Limb (tissue), 2 donors: ENCODE measurements at regions not wholly inside any gene's neighbourhood (a gene's known extent, or its start where the extent isn't known, plus 50 kb on each side); places are given as distances from the start of the nearest gene placed in this dataset.
"Not testable (repeated sequence)": the region's sequence is repeated elsewhere in the genome, so short reads cannot be mapped to it uniquely, and the experiment has no call there.

ENCODE experiments used
- DNase-seq, 2 donors: peaks; one replicate each; pipeline ENCODE4 v3.0.0-alpha.2; 2016; ENCODE audit errors: extremely low spot score in 2 of 2

DNA sequence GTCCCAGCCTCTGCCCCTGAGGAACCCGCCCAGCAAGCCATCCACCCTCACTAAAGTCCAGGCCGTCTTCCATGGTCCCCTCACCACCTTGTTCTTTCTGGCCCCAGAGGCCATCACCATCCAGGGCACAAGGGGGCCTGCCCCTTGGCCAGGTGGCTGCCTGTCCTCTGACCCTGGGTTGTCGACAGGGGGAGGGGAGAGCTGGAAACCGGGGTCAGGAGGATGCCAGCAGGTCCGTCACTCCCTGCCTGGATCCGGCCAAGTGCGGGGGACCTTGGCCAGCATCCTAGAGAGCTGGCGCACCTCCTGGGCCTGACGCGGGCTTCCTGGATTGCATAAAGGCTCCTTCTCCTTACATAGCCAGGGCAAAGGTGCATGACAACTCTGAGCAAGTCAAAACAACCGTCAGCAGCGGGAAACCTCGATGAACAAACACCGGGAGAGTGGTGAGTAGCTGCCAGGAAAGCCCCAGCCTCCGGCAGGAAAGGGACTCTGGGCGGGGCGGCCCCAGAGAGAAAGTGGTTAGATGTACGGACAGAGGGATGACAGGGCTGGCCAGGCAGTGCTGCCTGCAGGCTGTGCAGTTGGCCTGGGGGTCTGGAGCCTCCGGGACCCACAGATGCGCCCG, 4461.2 kb upstream of the TPTE start:
- not testable (repeated sequence) for DNase-seq

DNA sequence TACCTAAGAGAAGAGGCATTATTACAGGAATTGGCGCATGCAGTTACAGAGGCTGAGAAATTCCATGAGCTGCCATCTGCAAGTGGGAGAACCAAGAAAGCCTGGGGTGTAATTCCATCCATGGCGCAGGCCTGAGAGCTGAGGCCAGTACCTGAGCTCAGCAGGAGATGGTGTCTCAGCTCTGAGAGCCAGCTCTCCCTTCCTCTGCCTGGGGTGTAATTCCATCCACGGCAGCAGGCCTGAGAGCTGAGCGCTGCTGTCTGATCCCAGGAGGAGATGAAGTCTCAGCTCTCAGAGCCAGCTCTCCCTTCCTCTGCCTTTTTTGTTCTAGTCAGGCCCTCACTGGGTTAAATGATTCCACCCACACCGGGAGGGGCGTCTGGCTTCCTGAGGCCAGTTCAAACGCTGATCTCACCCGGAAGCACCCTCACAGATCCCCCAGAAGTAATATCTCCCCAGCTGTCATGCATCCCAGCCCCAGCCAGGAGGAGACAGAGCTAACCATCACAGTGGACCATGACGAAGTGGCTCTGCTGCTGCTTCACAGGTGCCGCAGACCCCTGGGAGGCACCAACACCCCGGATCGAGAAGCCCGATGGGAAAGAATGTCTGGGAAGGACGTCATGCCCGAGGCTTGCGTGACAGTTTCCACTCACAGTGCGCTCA, 4454.9 kb upstream of the TPTE start:
- DNase-seq, result not testable (repeated sequence)

DNA sequence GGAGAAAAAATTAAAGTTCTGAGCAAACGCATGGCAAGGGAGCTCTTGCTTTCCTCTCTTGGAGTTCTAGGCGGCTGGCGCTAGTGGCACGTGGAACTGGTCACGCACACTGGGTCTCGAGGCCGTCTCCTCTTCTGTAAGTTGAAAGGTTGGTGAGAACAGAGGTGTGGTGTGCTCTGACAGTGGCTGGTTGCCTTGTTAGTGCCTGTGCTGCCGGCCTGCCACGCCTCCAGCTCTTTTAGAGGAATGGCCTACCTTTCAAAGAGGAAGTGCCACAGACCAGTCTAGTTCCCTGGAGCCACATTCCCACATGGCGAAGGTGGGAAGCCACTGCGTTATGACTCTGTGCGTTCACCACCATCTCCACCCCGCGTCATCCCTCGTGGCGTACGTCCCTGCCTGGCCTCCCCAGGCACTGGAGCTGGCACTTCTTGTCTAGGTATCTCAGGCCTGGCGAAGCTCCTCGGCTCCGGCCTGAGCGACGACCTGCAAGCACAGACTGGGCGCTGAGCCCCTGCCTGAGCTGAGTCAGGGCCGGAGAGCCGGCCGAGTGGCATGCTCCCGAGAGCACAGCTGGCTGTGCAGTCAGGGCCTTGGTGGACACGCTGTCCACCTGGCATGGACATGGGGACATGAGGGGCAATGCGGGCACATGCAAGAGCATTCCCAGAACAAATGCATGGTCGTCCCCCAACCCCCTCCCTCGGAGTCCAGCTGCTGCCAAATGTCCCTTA, 4453.1 kb upstream of the TPTE start:
- not testable (repeated sequence) for DNase-seq

DNA sequence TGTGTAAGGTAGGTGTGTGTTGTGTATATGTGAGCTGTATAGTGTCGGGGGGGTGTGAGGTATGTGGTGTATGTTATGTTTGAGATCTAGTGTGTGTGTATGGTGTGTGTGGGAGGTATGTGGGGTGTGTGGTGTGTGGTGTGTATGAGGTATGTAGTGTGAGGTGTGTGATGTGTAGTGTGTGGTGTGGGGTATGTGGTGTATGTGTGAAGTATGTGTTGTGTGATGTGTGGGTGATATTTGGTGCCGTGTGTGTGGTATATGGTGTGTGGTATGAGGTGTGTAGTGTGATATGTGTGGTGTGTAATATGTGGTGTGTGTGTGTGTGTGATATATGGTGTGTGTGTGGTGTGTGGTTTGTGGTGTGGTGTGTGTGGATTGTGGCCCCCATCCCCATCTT, 4451.2 kb upstream of the TPTE start:
- not testable (repeated sequence) for DNase-seq

DNA sequence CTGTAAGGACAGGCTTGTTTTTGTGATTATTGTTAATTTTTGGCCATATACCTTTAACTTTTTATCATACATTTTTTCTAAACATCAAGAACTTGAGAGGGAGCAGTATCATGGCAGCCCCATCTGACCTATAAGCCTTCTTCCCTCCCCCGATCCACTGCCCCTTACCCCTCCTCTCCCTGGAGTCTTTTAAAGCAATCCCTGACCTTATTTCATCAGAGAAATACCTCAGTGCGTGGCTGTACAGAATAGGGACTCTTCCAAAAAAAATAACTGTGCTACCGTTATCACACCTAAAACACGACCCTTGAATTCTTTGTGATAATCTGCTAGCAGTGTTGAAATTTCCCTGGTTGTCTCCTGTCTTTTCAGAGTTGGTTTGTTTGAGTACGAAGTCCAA, 4448.7 kb upstream of the TPTE start:
- DNase-seq, result not testable (repeated sequence)

DNA sequence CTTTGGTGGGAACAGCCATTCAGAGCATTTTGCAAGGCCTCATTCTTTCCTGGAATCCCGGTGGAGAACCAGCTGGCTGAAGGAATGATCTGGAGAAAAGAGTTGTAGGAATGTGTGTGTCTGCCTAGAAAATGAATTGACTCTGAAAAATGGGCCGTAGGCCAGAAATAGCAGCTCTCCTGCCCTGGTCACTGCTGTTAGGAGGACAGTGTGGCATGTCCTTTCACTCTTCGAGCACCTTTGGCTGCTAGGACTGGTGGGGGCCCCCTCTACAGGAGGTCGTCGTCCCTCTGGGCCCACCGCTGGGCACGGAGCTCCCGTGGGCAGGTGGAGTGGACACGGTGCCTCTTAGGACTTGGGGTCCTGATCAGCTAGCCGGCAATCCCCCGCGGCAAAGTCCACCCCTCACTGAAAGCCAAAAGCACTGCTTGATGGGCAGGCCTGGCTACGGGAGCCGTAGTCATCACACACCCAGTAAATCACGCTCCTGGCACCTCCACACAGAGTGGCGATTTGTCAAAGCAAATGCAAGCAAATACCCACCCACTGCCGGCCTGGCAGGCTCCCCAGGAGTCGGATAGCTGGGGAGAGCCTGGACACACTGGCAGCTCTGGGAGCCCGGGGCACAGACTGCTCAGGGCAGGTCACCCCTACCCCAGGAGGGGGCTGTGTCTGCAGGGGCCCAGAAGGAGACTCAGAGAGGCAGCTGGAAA, 4447.2 kb upstream of the TPTE start:
- not testable (repeated sequence) for DNase-seq

DNA sequence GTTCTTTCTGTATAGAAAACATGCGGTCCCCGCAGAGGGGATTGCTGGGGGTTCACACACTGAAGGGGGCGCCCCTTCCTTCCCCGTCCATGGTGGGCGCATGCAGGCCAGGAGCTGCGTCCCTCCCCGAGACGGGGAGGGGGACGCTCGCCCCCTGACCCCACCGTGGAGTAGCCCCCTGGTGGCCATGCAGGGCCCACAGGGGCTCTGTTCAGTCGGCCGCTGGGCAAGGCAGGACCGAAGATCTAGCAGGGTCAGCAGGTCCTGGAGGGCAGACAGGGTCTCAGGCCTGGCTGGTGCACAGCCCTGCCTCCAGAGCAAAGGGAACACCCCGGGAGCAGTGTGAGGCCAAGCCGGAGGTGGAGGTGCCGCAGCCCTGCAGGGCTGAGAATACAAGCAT, 4446.4 kb upstream of the TPTE start:
- DNase-seq, result not testable (repeated sequence)

DNA sequence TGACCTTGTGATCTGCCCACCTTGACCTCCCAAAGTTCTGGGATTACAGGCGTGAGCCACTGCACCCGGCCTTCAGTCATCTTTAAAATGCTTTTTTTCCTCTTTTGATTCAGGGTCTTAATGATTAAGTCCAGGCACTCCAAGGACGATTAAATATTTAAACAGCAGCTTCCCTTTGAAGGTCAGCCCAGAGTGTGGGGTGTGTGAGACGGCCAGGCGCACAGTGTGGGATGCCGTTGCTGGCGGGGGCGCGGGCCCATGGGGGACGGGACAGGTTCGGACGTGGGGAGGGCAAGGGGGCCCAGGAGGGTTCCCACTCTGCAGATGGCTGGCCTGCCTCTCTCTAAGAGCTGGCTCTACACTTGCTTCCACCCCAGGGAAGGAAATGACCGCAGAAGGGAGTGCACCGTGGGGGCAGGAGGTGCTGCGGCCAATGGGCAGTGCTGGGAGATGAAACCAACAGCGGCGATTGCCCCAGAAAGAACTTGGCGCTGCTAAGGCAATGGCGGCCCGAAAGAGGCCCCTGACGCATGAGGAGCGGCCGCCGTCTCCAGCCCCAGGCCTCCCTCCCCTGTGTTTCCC, 4445.7 kb upstream of the TPTE start:
- not testable (repeated sequence) for DNase-seq

DNA sequence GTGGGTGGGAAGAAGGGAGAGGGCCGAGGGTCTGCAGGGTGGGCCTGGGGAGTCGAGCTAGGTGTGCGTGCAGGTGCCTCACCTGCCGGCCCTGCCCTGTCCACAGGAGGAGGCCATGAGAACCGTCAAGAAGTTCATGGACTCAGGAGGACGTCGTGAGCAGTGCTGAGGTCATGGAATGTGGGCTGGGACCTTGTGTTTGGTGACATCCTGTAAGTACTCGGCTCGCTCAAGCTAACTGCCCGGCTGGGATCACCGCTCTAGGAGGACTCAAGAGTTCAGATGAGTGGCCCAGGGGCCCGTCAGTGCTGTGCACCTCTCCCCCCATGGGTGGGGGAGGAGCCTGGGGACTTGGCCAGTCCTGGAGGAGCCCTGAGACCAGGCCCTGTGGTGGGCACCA, 4444.0 kb upstream of the TPTE start:
- not testable (repeated sequence) for DNase-seq

DNA sequence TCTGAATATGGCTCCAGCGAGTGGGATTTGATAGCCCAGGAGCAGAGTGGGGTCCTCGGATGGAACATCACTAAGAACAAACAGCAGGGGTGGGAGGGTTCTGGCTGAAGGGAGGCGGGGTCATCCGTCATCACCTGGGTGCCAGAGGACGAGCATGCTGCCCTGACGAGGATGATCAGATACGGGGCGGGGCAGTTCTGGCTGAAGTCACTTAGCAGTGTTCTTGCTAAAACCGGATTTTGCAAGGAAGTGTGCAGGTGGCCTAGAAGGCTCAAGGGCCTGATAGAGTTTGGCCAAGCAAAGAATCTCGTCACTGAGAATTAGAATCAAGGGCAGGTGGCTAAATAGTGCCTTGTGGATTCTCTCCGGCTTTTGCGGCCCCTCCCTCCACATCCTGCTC, 4442.5 kb upstream of the TPTE start:
- not testable (repeated sequence) for DNase-seq

DNA sequence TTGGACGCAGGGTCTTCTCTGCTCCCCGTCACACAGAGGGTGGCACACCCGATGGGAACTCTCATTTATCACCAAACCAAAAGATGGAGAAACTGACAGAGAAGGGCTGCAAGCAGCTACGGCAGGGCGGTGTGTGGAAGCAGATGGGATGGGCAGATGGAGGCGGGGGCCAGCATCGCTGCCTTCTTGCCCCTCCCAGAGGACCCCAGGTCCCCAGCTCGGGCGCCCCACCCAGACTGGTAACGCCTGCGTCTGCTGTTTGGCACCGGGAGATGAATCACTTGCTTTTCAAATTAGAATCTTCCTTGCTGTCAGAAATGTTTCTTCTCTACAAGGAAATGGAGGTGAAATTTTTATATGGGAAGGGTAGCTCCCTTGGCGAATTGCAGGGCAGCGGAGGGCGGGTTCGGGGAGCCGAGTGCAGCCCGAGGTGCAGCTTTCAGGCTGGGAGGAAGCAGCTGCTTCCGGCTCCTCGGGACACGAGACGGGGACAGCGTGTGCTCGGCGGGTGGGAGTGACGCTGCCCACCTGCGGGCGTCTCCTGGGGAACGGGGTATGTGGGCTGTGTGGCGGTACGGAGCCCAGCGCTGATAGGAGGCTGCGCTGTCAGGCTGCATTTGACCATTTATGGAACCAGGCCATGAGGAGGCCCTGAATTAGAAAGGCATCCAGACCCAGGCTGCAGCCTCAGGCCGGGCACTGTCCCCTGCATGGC, 4440.3 kb upstream of the TPTE start:
- not testable (repeated sequence) for DNase-seq

DNA sequence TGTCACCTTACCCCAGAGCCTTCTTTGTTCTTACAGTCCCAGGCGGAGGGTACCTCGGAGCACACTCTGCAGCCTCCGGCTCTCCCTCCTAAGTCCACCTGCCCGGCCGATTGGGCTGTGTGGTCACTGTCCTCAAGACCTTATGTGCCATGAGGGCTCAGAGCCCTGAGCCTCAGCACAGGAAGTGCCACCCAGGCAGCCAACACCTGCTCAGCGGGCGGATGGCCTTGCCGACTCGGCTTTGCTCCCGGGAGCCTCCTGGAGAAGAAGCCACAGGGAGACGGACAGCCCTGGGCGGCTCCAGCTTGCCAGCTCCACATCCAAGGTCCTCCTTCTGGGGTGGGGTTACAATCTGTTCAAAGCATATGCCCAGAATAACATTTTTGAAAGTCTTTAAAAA, 4439.2 kb upstream of the TPTE start:
- DNase-seq, result not testable (repeated sequence)

DNA sequence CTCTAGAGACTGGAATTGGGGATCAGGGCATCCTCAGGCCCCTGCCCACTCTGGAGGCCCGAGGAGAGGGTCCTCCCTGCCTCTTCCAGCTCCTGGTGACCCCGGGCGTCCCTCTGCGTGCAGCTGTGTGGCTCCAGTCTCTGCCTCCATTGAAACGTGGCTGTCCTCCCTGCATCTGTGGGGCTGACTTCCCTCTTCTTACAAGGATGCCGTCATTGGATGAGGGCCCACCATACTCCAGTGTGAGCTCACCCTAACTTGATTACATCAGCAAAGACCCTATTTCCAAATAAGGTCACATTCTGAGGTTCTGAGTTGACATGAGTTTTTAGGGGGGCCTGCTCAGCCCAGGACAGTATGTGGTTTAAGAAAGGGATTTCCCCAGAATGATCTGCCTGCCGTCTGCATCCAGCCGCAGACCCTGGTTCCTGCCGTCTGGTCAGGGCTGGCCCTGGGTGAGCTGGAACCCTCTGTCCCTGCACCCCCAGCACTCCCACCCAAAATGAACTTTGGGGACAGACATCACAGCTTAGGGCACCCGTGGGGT, 4437.7 kb upstream of the TPTE start:
- not testable (repeated sequence) for DNase-seq

DNA sequence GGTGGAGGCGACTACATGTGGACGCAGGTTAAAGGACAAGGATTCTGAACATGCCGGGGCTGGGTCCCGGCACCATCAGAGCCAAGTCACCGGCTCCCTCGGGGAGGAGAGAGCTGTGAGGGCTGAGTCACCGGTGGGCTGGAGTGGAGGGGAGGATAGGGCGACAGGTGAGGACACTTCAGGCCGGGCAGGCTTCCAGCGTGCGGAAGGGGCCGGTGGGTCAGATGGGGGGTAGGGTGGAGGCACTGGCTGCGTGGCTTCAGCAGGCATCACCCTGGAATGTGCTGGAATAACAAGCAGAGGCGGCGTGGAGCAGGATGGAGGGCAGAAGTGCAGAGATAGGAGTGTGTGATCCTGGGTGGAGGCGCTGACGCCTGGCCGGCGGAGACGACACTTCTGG, 4435.3 kb upstream of the TPTE start:
- not testable (repeated sequence) for DNase-seq

DNA sequence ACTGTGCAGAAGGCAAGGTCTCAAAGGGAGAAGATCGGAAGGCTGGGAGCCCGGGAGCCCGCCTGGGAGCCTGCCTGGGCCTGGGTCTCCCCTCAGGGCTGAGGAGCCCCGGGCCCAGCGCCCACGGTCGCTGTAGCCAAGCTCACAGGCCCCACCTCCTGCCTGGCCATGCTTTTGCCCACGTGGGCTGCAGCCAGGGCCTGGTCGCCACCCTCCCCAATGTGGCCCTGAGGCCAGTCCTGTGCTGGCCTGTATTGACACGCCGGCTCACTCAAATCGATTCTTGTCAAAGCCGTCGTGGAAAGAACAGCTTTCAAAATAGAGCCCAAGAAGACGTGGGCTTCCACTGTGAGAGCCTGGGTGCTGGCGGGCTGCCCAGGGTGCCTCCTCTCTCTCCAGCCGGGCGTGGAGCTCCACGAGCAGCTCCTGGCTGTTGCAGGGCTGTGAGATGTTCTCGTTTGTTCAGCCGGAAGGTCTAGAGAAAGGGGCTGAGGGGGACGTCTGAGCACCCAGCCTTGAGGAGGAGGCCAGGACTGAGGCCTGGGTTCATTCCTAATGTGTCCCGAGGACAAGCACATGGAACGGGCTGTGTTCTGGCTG, 4433.7 kb upstream of the TPTE start:
- DNase-seq, result not testable (repeated sequence)

DNA sequence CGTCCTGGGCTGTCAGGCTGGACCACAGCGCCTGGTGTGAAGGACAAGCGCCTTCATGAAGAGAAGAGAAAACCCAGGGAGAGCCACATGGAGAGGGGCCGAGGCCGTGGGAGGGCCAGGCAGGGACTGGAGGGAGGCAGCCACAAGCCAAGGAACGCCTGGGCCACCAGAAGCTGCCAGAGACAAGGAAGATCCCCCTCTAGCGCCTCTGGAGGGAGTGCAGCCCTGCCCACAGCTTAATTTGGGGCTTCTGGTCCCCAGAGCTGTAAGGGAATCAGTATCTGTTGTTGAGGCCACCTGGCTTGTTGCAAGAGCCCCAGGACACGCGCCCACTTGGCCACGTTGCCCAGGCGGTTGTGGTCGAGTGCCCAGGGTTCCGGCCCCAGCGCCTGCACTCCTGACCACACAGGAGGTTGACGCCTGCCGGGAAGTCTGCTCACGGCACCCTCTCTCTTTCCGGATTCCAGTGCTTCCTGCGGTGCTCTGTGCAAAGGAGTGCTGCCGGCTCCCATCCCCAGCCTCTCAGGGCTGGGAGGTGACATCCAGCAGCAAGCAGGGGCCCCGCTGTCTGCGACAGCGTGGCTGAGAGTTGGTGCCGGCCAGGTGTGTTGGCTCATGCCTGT, 4431.0 kb upstream of the TPTE start:
- DNase-seq, result not testable (repeated sequence)

DNA sequence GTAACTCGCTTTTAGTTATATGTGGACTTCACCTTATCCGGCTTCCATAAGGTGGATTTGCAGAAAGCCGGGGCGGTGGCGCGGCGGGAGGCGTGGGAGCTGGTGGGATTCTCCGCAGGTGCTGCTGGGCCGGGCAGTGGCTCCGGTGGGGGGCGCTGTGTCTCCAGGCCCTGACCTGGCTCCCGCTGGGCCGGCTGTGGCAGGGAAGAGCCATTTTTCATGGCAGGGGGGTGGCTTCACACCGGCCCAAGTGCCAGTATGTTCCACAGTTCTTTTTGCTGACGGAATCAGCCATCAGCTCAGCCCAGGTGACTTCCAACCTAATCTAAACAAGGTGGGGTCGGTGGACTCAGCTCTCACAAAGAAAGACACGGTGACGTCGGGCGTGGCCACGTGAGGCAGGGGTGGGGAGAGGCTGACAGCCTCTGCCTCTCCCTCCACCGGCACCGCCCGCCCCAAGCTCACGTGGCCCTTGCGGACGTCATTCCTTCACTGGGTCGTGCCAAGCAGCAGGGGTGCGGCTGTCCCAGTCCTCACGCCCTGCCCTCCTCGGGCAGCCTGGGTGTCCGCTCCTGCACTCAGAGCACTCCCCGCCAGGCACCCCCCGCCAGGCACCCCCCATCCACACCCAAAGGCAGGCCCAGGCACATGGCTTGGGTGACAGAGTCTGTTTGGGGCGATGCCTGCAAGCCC, 4429.9 kb upstream of the TPTE start:
- not testable (repeated sequence) for DNase-seq

DNA sequence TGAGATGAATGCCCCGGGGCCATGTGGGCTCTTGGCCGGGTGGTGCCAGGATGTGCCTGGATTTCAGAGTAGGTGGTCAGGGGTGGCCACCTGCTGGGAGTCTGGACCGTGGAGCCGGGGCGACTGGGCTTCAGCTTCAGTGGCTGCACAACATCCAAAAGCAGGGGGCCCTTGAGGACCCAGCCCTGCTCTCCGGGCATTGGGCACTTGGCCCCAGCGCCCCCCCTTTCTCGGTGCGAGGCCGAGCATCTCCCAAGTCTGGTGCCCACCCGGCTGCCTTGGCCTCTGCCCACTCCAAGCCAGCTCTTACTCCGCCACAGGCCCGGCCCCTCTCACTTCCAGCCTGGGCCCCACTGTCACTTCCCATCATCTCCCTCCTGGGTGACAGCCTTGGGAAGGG, 4429.0 kb upstream of the TPTE start:
- DNase-seq, result not testable (repeated sequence)

DNA sequence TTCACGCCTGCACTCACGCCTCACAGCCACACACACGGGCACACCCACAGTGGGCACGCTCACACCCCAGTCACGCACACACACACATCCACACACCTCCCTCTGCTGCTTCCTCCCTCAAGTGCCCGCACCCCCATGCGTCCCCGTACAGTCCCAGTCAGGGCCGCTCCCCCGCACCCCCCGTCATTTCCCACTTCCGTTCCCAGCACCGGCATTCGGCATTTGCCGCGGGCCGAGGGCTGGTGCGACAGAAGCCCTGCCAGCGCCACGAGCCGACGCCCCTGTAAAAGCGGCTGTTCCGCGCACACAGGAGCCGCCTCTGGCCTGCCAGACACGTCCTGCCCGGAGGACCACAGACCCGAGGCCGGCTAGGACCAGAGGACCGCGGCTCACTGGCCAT, 4428.0 kb upstream of the TPTE start:
- DNase-seq, result not testable (repeated sequence)
